Fibroblast of skin of left quadriceps (primary cell): ENCODE measurements at regions not wholly inside any gene's neighbourhood (a gene's known extent, or its start where the extent isn't known, plus 50 kb on each side); places are given as distances from the start of the nearest gene placed in this dataset.
"Not testable (repeated sequence)": the region's sequence is repeated elsewhere in the genome, so short reads cannot be mapped to it uniquely, and the experiment has no call there.

Source experiments
- DNase-seq, 2 experiments: peaks; one replicate each; pipeline ENCODE4 v3.0.0-alpha.2; 2013; ENCODE audit warnings: low read depth in 2 of 2

- no peak for DNase-seq
These were observed 426.0 kb upstream of the PMFBP1 start for GRCh38 chr16:72597938-72598337.

- no peak for DNase-seq
These were observed 424.4 kb upstream of the PMFBP1 start for GRCh38 chr16:72596373-72596772.

GRCh38 chr16:72590151-72590937 is 418.4 kb upstream of the PMFBP1 start:
- DNase-seq = no peak

GRCh38 chr16:72588551-72588950 is 416.6 kb upstream of the PMFBP1 start:
- DNase-seq = peak; percentile 28

- not testable (repeated sequence) for DNase-seq
These were observed 406.1 kb upstream of the PMFBP1 start for GRCh38 chr16:72578061-72578460.

GRCh38 chr16:72576189-72576588 is 404.2 kb upstream of the PMFBP1 start:
- no peak for DNase-seq

GRCh38 chr16:72569677-72570076 is 397.7 kb upstream of the PMFBP1 start:
- no peak for DNase-seq

GRCh38 chr16:72568502-72568901 is 396.5 kb upstream of the PMFBP1 start:
- no peak for DNase-seq

GRCh38 chr16:72566174-72566573 is 394.2 kb upstream of the PMFBP1 start:
- no peak for DNase-seq

- DNase-seq = no peak
These were observed 393.2 kb upstream of the PMFBP1 start for GRCh38 chr16:72565106-72565505.

GRCh38 chr16:72560617-72561016 is 388.7 kb upstream of the PMFBP1 start:
- DNase-seq = no peak

GRCh38 chr16:72558501-72558900 is 386.5 kb upstream of the PMFBP1 start:
- no peak for DNase-seq

- DNase-seq = no peak
These were observed 383.0 kb upstream of the PMFBP1 start for GRCh38 chr16:72554935-72555334.

GRCh38 chr16:72552654-72553053 is 380.7 kb upstream of the PMFBP1 start:
- DNase-seq = no peak

GRCh38 chr16:72551649-72552048 is 379.7 kb upstream of the PMFBP1 start:
- DNase-seq = no peak

GRCh38 chr16:72549878-72550277 is 377.9 kb upstream of the PMFBP1 start:
- no peak for DNase-seq

- DNase-seq = no peak
These were observed 370.1 kb upstream of the PMFBP1 start for GRCh38 chr16:72542102-72542501.

GRCh38 chr16:72537664-72538063 is 365.7 kb upstream of the PMFBP1 start:
- peak; percentile 38 to 47 for DNase-seq

- DNase-seq = peak; percentile 84
These were observed 364.9 kb upstream of the PMFBP1 start for GRCh38 chr16:72536723-72537435.

GRCh38 chr16:72532906-72533410 is 361.0 kb upstream of the PMFBP1 start:
- DNase-seq = no peak

GRCh38 chr16:72530434-72530833 is 358.5 kb upstream of the PMFBP1 start:
- DNase-seq = peak in 1 of 2 experiments; percentile 27

GRCh38 chr16:72523087-72523486 is 351.1 kb upstream of the PMFBP1 start:
- DNase-seq = no peak

GRCh38 chr16:72517154-72517553 is 345.2 kb upstream of the PMFBP1 start:
- DNase-seq = no peak
